IPS-15b (cell line): ENCODE measurements at regions not wholly inside any gene's neighbourhood (a gene's known extent, or its start where the extent isn't known, plus 50 kb on each side); places are given as distances from the start of the nearest gene placed in this dataset.

ENCODE experiments used
- H3K27me3 ChIP-seq: one replicate; pipeline ENCODE4 v1.6.1; 2013; ENCODE audit warnings: low read length; ENCODE audit not compliant: control insufficient read depth, insufficient read depth
- H3K36me3 ChIP-seq: one replicate; pipeline ENCODE4 v1.6.1; 2013; ENCODE audit warnings: low read length; ENCODE audit not compliant: control insufficient read depth, insufficient read depth
- H3K4me1 ChIP-seq: one replicate; pipeline ENCODE4 v1.6.1; 2013; ENCODE audit warnings: mild to moderate bottlenecking, low read length; ENCODE audit not compliant: control insufficient read depth, insufficient read depth
- H3K4me3 ChIP-seq: one replicate; pipeline ENCODE4 v1.5.1; 2013; ENCODE audit warnings: low read depth, low read length
- H3K9ac ChIP-seq: one replicate; pipeline ENCODE4 v1.6.1; 2013; ENCODE audit warnings: low read depth, mild to moderate bottlenecking, low read length
- H3K9me3 ChIP-seq: one replicate; pipeline ENCODE4 v1.6.1; 2013; ENCODE audit warnings: mild to moderate bottlenecking, low read length; ENCODE audit not compliant: control insufficient read depth, insufficient read depth

GRCh38 chr12:94718114-94718513, 67.8 kb upstream of the TMCC3 start:
- Histone ChIP-seq H3K36me3 (no peaks in the 10 kb centered on the region), H3K27me3 (no peaks in the 10 kb centered on the region), H3K9ac (no peak overlapping the region), H3K4me3 (no peak overlapping the region), H3K4me1 (no peaks in the 10 kb centered on the region), H3K9me3 (no peaks in the 10 kb centered on the region)

- Histone ChIP-seq H3K27me3 (no peaks in the 10 kb centered on the region), H3K4me1 (no peaks in the 10 kb centered on the region), H3K9ac (no peak overlapping the region), H3K36me3 (no peaks in the 10 kb centered on the region), H3K4me3 (no peak overlapping the region), H3K9me3 (no peaks in the 10 kb centered on the region)
Observed at GRCh38 chr12:94717656-94718055, 67.3 kb upstream of the TMCC3 start.

- Histone ChIP-seq H3K9me3 (no peaks in the 10 kb centered on the region), H3K4me1 (no peaks in the 10 kb centered on the region), H3K36me3 (no peaks in the 10 kb centered on the region), H3K4me3 (no peak overlapping the region), H3K27me3 (no peaks in the 10 kb centered on the region), H3K9ac (no peak overlapping the region)
Observed at GRCh38 chr12:94717108-94717507, 66.8 kb upstream of the TMCC3 start.

- no peaks in the 10 kb centered on the region for H3K36me3 ChIP-seq
- H3K27me3 ChIP-seq: no peaks in the 10 kb centered on the region
- H3K4me1 ChIP-seq: no peaks in the 10 kb centered on the region
- no peak overlapping the region for H3K9ac ChIP-seq
- no peaks in the 10 kb centered on the region for H3K9me3 ChIP-seq
- no peak overlapping the region for H3K4me3 ChIP-seq
Observed at GRCh38 chr12:94716339-94716738, 66.0 kb upstream of the TMCC3 start.

GRCh38 chr12:94714378-94715114, 64.2 kb upstream of the TMCC3 start:
- H3K9me3 ChIP-seq: no peaks in the 10 kb centered on the region
- no peaks in the 10 kb centered on the region for H3K36me3 ChIP-seq
- H3K27me3 ChIP-seq: no peaks in the 10 kb centered on the region
- no peak overlapping the region for H3K9ac ChIP-seq
- H3K4me1 ChIP-seq: no peaks in the 10 kb centered on the region
- no peak overlapping the region for H3K4me3 ChIP-seq

GRCh38 chr12:94712815-94713515, 62.6 kb upstream of the TMCC3 start:
- Histone ChIP-seq H3K9me3 (no peaks in the 10 kb centered on the region), H3K36me3 (no peaks in the 10 kb centered on the region), H3K9ac (no peak overlapping the region), H3K4me1 (no peaks in the 10 kb centered on the region), H3K27me3 (no peaks in the 10 kb centered on the region), H3K4me3 (no peak overlapping the region)

- Histone ChIP-seq H3K9ac (no peak overlapping the region), H3K4me1 (no peaks in the 10 kb centered on the region), H3K27me3 (no peaks in the 10 kb centered on the region), H3K36me3 (no peaks in the 10 kb centered on the region), H3K4me3 (no peak overlapping the region), H3K9me3 (no peaks in the 10 kb centered on the region)
Observed at GRCh38 chr12:94710933-94711332, 60.6 kb upstream of the TMCC3 start.

GRCh38 chr12:94707892-94708291, 57.5 kb upstream of the TMCC3 start:
- no peak overlapping the region for H3K9ac ChIP-seq
- no peak overlapping the region for H3K4me3 ChIP-seq
- no peaks in the 10 kb centered on the region for H3K36me3 ChIP-seq
- H3K9me3 ChIP-seq: no peaks in the 10 kb centered on the region
- H3K27me3 ChIP-seq: no peaks in the 10 kb centered on the region
- H3K4me1 ChIP-seq: no peaks in the 10 kb centered on the region

- no peaks in the 10 kb centered on the region for H3K4me1 ChIP-seq
- no peaks in the 10 kb centered on the region for H3K36me3 ChIP-seq
- no peak overlapping the region for H3K9ac ChIP-seq
- H3K27me3 ChIP-seq: no peaks in the 10 kb centered on the region
- no peak overlapping the region for H3K4me3 ChIP-seq
- H3K9me3 ChIP-seq: no peaks in the 10 kb centered on the region
Observed at GRCh38 chr12:94707036-94707435, 56.7 kb upstream of the TMCC3 start.

- H3K36me3 ChIP-seq: no peaks in the 10 kb centered on the region
- no peak overlapping the region for H3K4me3 ChIP-seq
- H3K9me3 ChIP-seq: no peaks in the 10 kb centered on the region
Observed at GRCh38 chr12:94706250-94706661, 55.9 kb upstream of the TMCC3 start.

GRCh38 chr12:94705676-94706075, 55.3 kb upstream of the TMCC3 start:
- H3K27me3 ChIP-seq: no peaks in the 10 kb centered on the region
- no peaks in the 10 kb centered on the region for H3K4me1 ChIP-seq
- no peaks in the 10 kb centered on the region for H3K36me3 ChIP-seq
- no peak overlapping the region for H3K9ac ChIP-seq
- H3K9me3 ChIP-seq: no peaks in the 10 kb centered on the region
- H3K4me3 ChIP-seq: no peak overlapping the region

More at GRCh38 chr12:94706250-94706661, 55.9 kb upstream of the TMCC3 start:
- H3K4me1 ChIP-seq: no peaks in the 10 kb centered on the region
- no peak overlapping the region for H3K9ac ChIP-seq
- no peaks in the 10 kb centered on the region for H3K27me3 ChIP-seq
